GM18873 (cell line): ENCODE measurements at regions not wholly inside any gene's neighbourhood (a gene's known extent, or its start where the extent isn't known, plus 50 kb on each side); places are given as distances from the start of the nearest gene placed in this dataset.

ENCODE experiments used
- ATAC-seq: cut with Tn5 transposase; IDR thresholded peaks from one replicate; pipeline ENCODE4 v1.9.1; 2021; ENCODE audit warnings: mild to moderate bottlenecking, moderate library complexity, moderate number of reproducible peaks; ENCODE audit not compliant: unreplicated experiment, low FRiP score

- ATAC-seq = no peak
These were observed 672.3 kb upstream of the CXADR start for GRCh38 chr21:16840538-16840937.

GRCh38 chr21:16841975-16842695 is 670.7 kb upstream of the CXADR start:
- no peak for ATAC-seq

GRCh38 chr21:16842696-16843035 is 670.2 kb upstream of the CXADR start:
- ATAC-seq = no peak

GRCh38 chr21:16847211-16847610 is 665.6 kb upstream of the CXADR start:
- no peak for ATAC-seq

- no peak for ATAC-seq
These were observed 661.8 kb upstream of the CXADR start for GRCh38 chr21:16851054-16851453.

- no peak for ATAC-seq
These were observed 657.6 kb upstream of the CXADR start for GRCh38 chr21:16855164-16855667.

- ATAC-seq = no peak
These were observed 649.4 kb upstream of the CXADR start for GRCh38 chr21:16863362-16863905.

- ATAC-seq = no peak
These were observed 648.9 kb upstream of the CXADR start for GRCh38 chr21:16863908-16864307.

GRCh38 chr21:16865632-16866031 is 647.2 kb upstream of the CXADR start:
- ATAC-seq = no peak

GRCh38 chr21:16866851-16867250 is 646.0 kb upstream of the CXADR start:
- no peak for ATAC-seq

- ATAC-seq = no peak
These were observed 642.7 kb upstream of the CXADR start for GRCh38 chr21:16870103-16870502.

- no peak for ATAC-seq
These were observed 640.2 kb upstream of the CXADR start for GRCh38 chr21:16872616-16873015.

GRCh38 chr21:16873176-16873575 is 639.7 kb upstream of the CXADR start:
- ATAC-seq = no peak

GRCh38 chr21:16873596-16873995 is 639.2 kb upstream of the CXADR start:
- no peak for ATAC-seq

- ATAC-seq = no peak
These were observed 633.4 kb upstream of the CXADR start for GRCh38 chr21:16879479-16879878.

GRCh38 chr21:16891821-16892220 is 621.0 kb upstream of the CXADR start:
- ATAC-seq = no peak

- ATAC-seq = no peak
These were observed 612.2 kb upstream of the CXADR start for GRCh38 chr21:16900685-16901084.

GRCh38 chr21:16908077-16908476 is 604.8 kb upstream of the CXADR start:
- no peak for ATAC-seq

- ATAC-seq = no peak
These were observed 602.2 kb upstream of the CXADR start for GRCh38 chr21:16910435-16911165.

GRCh38 chr21:16911166-16911607 is 601.7 kb upstream of the CXADR start:
- ATAC-seq = no peak

- ATAC-seq = no peak
These were observed 600.8 kb upstream of the CXADR start for GRCh38 chr21:16912075-16912474.

- ATAC-seq = no peak
These were observed 599.8 kb upstream of the CXADR start for GRCh38 chr21:16913010-16913409.
